ENCODE measurements at regions not wholly inside any gene's neighbourhood (a gene's known extent, or its start where the extent isn't known, plus 50 kb on each side); places are given as distances from the start of the nearest gene placed in this dataset.

- no peak for DNase-seq (ENCODE audit: low read depth)
- TF ChIP-seq CTCF (conservative IDR thresholded peaks at IDR 0.05; ENCODE audit: control insufficient read depth, insufficient read depth, low read depth, low read length), result no peak
- H3K4me3 ChIP-seq (ENCODE audit: control insufficient read depth, low read depth, low read length), result no peak overlapping the region
These were observed 194.0 kb downstream of the IRX1 start for GRCh38 chr5:3789519-3790193.

GRCh38 chr5:3793162-3793561 lies 197.5 kb downstream of the IRX1 start:
- DNase-seq (ENCODE audit: low read depth), result no peak
- no peak for TF ChIP-seq CTCF (conservative IDR thresholded peaks at IDR 0.05; ENCODE audit: control insufficient read depth, insufficient read depth, low read depth, low read length)
- no peak overlapping the region for H3K4me3 ChIP-seq (ENCODE audit: control insufficient read depth, low read depth, low read length)

GRCh38 chr5:3794611-3795010 lies 199.0 kb downstream of the IRX1 start:
- H3K4me3 ChIP-seq (ENCODE audit: control insufficient read depth, low read depth, low read length), result no peak overlapping the region
- DNase-seq (ENCODE audit: low read depth), result no peak
- TF ChIP-seq CTCF (conservative IDR thresholded peaks at IDR 0.05; ENCODE audit: control insufficient read depth, insufficient read depth, low read depth, low read length), result no peak

GRCh38 chr5:3796736-3797135 lies 201.1 kb downstream of the IRX1 start:
- no peak overlapping the region for H3K4me3 ChIP-seq (ENCODE audit: control insufficient read depth, low read depth, low read length)
- no peak for TF ChIP-seq CTCF (conservative IDR thresholded peaks at IDR 0.05; ENCODE audit: control insufficient read depth, insufficient read depth, low read depth, low read length)
- no peak for DNase-seq (ENCODE audit: low read depth)

- TF ChIP-seq CTCF (conservative IDR thresholded peaks at IDR 0.05; ENCODE audit: control insufficient read depth, insufficient read depth, low read depth, low read length), result no peak
- no peak for DNase-seq (ENCODE audit: low read depth)
- H3K4me3 ChIP-seq (ENCODE audit: control insufficient read depth, low read depth, low read length), result no peak overlapping the region
These were observed 206.3 kb downstream of the IRX1 start for GRCh38 chr5:3801967-3802366.

- TF ChIP-seq CTCF (conservative IDR thresholded peaks at IDR 0.05; ENCODE audit: control insufficient read depth, insufficient read depth, low read depth, low read length), result no peak
- no peak for DNase-seq (ENCODE audit: low read depth)
- no peak overlapping the region for H3K4me3 ChIP-seq (ENCODE audit: control insufficient read depth, low read depth, low read length)
These were observed 213.8 kb downstream of the IRX1 start for GRCh38 chr5:3809455-3809854.

GRCh38 chr5:3811116-3811515 lies 215.5 kb downstream of the IRX1 start:
- no peak for TF ChIP-seq CTCF (conservative IDR thresholded peaks at IDR 0.05; ENCODE audit: control insufficient read depth, insufficient read depth, low read depth, low read length)
- DNase-seq (ENCODE audit: low read depth), result no peak
- no peak overlapping the region for H3K4me3 ChIP-seq (ENCODE audit: control insufficient read depth, low read depth, low read length)
